Thyroid gland (tissue), 4 donors: ENCODE measurements at regions not wholly inside any gene's neighbourhood (a gene's known extent, or its start where the extent isn't known, plus 50 kb on each side); places are given as distances from the start of the nearest gene placed in this dataset.

Experiments used
- POLR2A ChIP-seq, 2 donors: fragments of 450-650 bp; IDR thresholded peaks; one replicate each; pipeline ENCODE4 v1.6.1; 2017; ENCODE audit warnings: antibody characterized with exemption in 2 of 2, mild to moderate bottlenecking in 2 of 2, moderate library complexity in 1 of 2
- TF ChIP-seq, protein P1 (sequence below), 6 experiments: fragments of 200-600 bp in 3 of 6; fragments of 450-650 bp in 3 of 6; sonication (generic) in 3 of 6; IDR thresholded peaks; one replicate each; pipeline ENCODE4 v1.5.1; 2016 to 2019; ENCODE audit warnings: antibody characterized with exemption in 6 of 6, mild to moderate bottlenecking in 2 of 6, inconsistent platforms in 1 of 6, moderate library complexity in 1 of 6

DNA sequence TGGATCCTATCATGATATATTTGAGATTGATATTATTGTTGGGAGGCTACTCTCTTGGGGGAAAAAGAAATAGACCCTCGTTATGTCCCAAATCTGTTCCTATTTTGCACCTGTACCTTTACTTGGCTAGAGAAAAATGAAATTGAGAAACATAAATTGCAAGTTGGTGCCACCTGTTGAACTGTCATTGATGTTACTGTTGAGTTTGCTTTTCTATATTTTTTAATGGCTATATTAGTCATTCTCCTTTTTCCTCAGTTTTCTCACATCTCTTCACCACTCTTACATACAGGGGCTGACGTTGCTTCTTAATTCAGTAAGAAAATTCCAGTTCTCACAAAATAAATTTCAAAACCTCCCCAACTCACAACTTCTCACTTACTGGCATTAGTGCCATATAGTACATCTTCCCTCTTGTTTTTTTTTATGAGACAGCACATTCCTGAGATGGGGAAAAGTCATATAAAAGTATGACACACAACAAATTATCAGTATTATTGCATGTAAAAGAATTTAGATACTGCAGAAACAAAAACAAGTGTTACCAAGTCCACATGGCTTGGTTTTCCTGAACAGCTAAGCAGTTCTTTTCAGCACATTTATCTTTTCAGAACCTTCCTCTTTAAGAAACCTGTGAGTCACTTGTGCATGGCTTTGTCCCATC is 348.3 kb upstream of the DSEL start:
- TF ChIP-seq, protein P1, sequence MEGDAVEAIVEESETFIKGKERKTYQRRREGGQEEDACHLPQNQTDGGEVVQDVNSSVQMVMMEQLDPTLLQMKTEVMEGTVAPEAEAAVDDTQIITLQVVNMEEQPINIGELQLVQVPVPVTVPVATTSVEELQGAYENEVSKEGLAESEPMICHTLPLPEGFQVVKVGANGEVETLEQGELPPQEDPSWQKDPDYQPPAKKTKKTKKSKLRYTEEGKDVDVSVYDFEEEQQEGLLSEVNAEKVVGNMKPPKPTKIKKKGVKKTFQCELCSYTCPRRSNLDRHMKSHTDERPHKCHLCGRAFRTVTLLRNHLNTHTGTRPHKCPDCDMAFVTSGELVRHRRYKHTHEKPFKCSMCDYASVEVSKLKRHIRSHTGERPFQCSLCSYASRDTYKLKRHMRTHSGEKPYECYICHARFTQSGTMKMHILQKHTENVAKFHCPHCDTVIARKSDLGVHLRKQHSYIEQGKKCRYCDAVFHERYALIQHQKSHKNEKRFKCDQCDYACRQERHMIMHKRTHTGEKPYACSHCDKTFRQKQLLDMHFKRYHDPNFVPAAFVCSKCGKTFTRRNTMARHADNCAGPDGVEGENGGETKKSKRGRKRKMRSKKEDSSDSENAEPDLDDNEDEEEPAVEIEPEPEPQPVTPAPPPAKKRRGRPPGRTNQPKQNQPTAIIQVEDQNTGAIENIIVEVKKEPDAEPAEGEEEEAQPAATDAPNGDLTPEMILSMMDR (IDR thresholded peaks at IDR 0.05), result no peak
- no peak for TF ChIP-seq POLR2A (IDR thresholded peaks at IDR 0.05)
